ENCODE measurements at regions not wholly inside any gene's neighbourhood (a gene's known extent, or its start where the extent isn't known, plus 50 kb on each side); places are given as distances from the start of the nearest gene placed in this dataset.

GRCh38 chr10:33487014-33487776 lies 152.7 kb upstream of the NRP1 start:
- no peaks in the 10 kb centered on the region for H3K9me3 ChIP-seq (ENCODE audit: control insufficient read depth in 2 of 3, low read length in 3 of 3)
- H3K4me3 ChIP-seq (ENCODE audit: low read length): peak overlapping the region; percentile 18
- no peaks in the 10 kb centered on the region for H3K4me1 ChIP-seq (ENCODE audit: control insufficient read depth in 2 of 2, insufficient read depth in 2 of 2, low read length in 2 of 2)
- ChIA-PET CTCF (no interaction called here), POLR2A (no interaction called here)
- peak in 1 of 9 donors; percentile 3 for DNase-seq
- H3K36me3 ChIP-seq (ENCODE audit: control insufficient read depth in 2 of 3, insufficient read depth in 3 of 3, low read length in 3 of 3): no peaks in the 10 kb centered on the region
- H3K27ac ChIP-seq (ENCODE audit: low read depth, low read length): no peak overlapping the region
- H3K27ac Mint-ChIP-seq: peak overlapping the region in 4 of 9 donors; percentile 12 to 69 (median 36)
- H3K27me3 ChIP-seq (ENCODE audit: control insufficient read depth in 2 of 2, insufficient read depth in 2 of 2, low read length in 2 of 2): no peaks in the 10 kb centered on the region
- H3K4me1 Mint-ChIP-seq: peaks cover 4 to 20% (median 13%) of the 10 kb centered on the region in 7 donors
- intact Hi-C loops (cut with micrococcal nuclease): no loop called here
- H3K36me3 Mint-ChIP-seq: peaks cover 0 to 2% (median 0%) of the 10 kb centered on the region in 5 donors
- no peak for ATAC-seq
- H3K9me3 Mint-ChIP-seq: peaks cover 0 to 6% (median 0%) of the 10 kb centered on the region in 11 donors
- H3K27me3 Mint-ChIP-seq: peaks cover 0 to 4% (median 0%) of the 10 kb centered on the region in 5 donors
- H3K4me3 Mint-ChIP-seq: peak overlapping the region in 7 of 10 donors; percentile 45 to 72 (median 46)

- ATAC-seq (no peak), DNase-seq (no peak)
- Histone ChIP-seq H3K4me3 (ENCODE audit: low read length) (no peak overlapping the region), H3K27ac (ENCODE audit: low read depth, low read length) (no peak overlapping the region), H3K36me3 (ENCODE audit: control insufficient read depth in 2 of 3, insufficient read depth in 3 of 3, low read length in 3 of 3) (no peaks in the 10 kb centered on the region), H3K9me3 (ENCODE audit: control insufficient read depth in 2 of 3, low read length in 3 of 3) (no peaks in the 10 kb centered on the region), H3K27me3 (ENCODE audit: control insufficient read depth in 2 of 2, insufficient read depth in 2 of 2, low read length in 2 of 2) (no peaks in the 10 kb centered on the region), H3K4me1 (ENCODE audit: control insufficient read depth in 2 of 2, insufficient read depth in 2 of 2, low read length in 2 of 2) (no peaks in the 10 kb centered on the region)
- H3K27ac Mint-ChIP-seq: no peak overlapping the region
- H3K36me3 Mint-ChIP-seq: peaks cover 0 to 2% (median 0%) of the 10 kb centered on the region in 5 donors
- peak overlapping the region in 2 of 10 donors; percentile 8 to 10 for H3K4me3 Mint-ChIP-seq
- H3K9me3 Mint-ChIP-seq: peaks cover 0 to 6% (median 0%) of the 10 kb centered on the region in 11 donors
- intact Hi-C loops (cut with micrococcal nuclease): no loop called here
- POLR2A ChIA-PET: interaction anchor here (0.6 kb wide), 1 partner anchor 10 kb away, joined by 3 read pairs; no protein-coding TSS in a partner anchor
- CTCF ChIA-PET: no interaction called here
- H3K4me1 Mint-ChIP-seq: peaks cover 4 to 20% (median 13%) of the 10 kb centered on the region in 7 donors
- H3K27me3 Mint-ChIP-seq: peaks cover 0 to 4% (median 0%) of the 10 kb centered on the region in 5 donors
Observed at GRCh38 chr10:33485276-33485675, 150.8 kb upstream of the NRP1 start.

- DNase-seq (no peak), ATAC-seq (no peak)
- no peaks in the 10 kb centered on the region for H3K27me3 ChIP-seq (ENCODE audit: control insufficient read depth in 2 of 2, insufficient read depth in 2 of 2, low read length in 2 of 2)
- peaks cover 0 to 2% (median 0%) of the 10 kb centered on the region in 5 donors for H3K36me3 Mint-ChIP-seq
- no peaks in the 10 kb centered on the region for H3K9me3 ChIP-seq (ENCODE audit: control insufficient read depth in 2 of 3, low read length in 3 of 3)
- H3K4me1 Mint-ChIP-seq: peaks cover 4 to 20% (median 13%) of the 10 kb centered on the region in 7 donors
- no peak overlapping the region for H3K27ac ChIP-seq (ENCODE audit: low read depth, low read length)
- intact Hi-C loops (cut with micrococcal nuclease): no loop called here
- H3K27me3 Mint-ChIP-seq: peaks cover 0 to 4% (median 0%) of the 10 kb centered on the region in 5 donors
- H3K27ac Mint-ChIP-seq: no peak overlapping the region
- no peaks in the 10 kb centered on the region for H3K4me1 ChIP-seq (ENCODE audit: control insufficient read depth in 2 of 2, insufficient read depth in 2 of 2, low read length in 2 of 2)
- H3K9me3 Mint-ChIP-seq: peaks cover 0 to 6% (median 0%) of the 10 kb centered on the region in 11 donors
- ChIA-PET CTCF (no interaction called here), POLR2A (interaction anchor here (0.6 kb wide), 1 partner anchor 11 kb away, joined by 3 read pairs; no protein-coding TSS in a partner anchor)
- H3K4me3 ChIP-seq (ENCODE audit: low read length): no peak overlapping the region
- no peak overlapping the region for H3K4me3 Mint-ChIP-seq
- no peaks in the 10 kb centered on the region for H3K36me3 ChIP-seq (ENCODE audit: control insufficient read depth in 2 of 3, insufficient read depth in 3 of 3, low read length in 3 of 3)
Observed at GRCh38 chr10:33484787-33485186, 150.3 kb upstream of the NRP1 start.

- ATAC-seq (no peak), DNase-seq (no peak)
- no peaks in the 10 kb centered on the region for H3K27me3 ChIP-seq (ENCODE audit: control insufficient read depth in 2 of 2, insufficient read depth in 2 of 2, low read length in 2 of 2)
- H3K4me1 ChIP-seq (ENCODE audit: control insufficient read depth in 2 of 2, insufficient read depth in 2 of 2, low read length in 2 of 2): no peaks in the 10 kb centered on the region
- no peak overlapping the region for H3K4me3 ChIP-seq (ENCODE audit: low read length)
- peaks cover 4 to 20% (median 13%) of the 10 kb centered on the region in 7 donors for H3K4me1 Mint-ChIP-seq
- H3K9me3 Mint-ChIP-seq: peaks cover 0 to 6% (median 0%) of the 10 kb centered on the region in 11 donors
- H3K4me3 Mint-ChIP-seq: no peak overlapping the region
- H3K27ac Mint-ChIP-seq: no peak overlapping the region
- ChIA-PET POLR2A (no interaction called here), CTCF (no interaction called here)
- no peak overlapping the region for H3K27ac ChIP-seq (ENCODE audit: low read depth, low read length)
- intact Hi-C loops (cut with micrococcal nuclease): no loop called here
- H3K9me3 ChIP-seq (ENCODE audit: control insufficient read depth in 2 of 3, low read length in 3 of 3): no peaks in the 10 kb centered on the region
- no peaks in the 10 kb centered on the region for H3K36me3 ChIP-seq (ENCODE audit: control insufficient read depth in 2 of 3, insufficient read depth in 3 of 3, low read length in 3 of 3)
- H3K27me3 Mint-ChIP-seq: peaks cover 0 to 4% (median 0%) of the 10 kb centered on the region in 5 donors
- H3K36me3 Mint-ChIP-seq: peaks cover 0 to 2% (median 0%) of the 10 kb centered on the region in 5 donors
Observed at GRCh38 chr10:33483816-33484190, 149.3 kb upstream of the NRP1 start.

- Histone ChIP-seq H3K27me3 (ENCODE audit: control insufficient read depth in 2 of 2, insufficient read depth in 2 of 2, low read length in 2 of 2) (no peaks in the 10 kb centered on the region), H3K4me1 (ENCODE audit: control insufficient read depth in 2 of 2, insufficient read depth in 2 of 2, low read length in 2 of 2) (no peaks in the 10 kb centered on the region), H3K36me3 (ENCODE audit: control insufficient read depth in 2 of 3, insufficient read depth in 3 of 3, low read length in 3 of 3) (no peaks in the 10 kb centered on the region), H3K9me3 (ENCODE audit: control insufficient read depth in 2 of 3, low read length in 3 of 3) (no peaks in the 10 kb centered on the region), H3K4me3 (ENCODE audit: low read length) (no peak overlapping the region), H3K27ac (ENCODE audit: low read depth, low read length) (no peak overlapping the region)
- ChIA-PET CTCF (no interaction called here), POLR2A (interaction anchor here (0.5 kb wide), 1 partner anchor 134 kb away, joined by 3 read pairs; no protein-coding TSS in a partner anchor)
- Mint-ChIP-seq H3K36me3 (peaks cover 0 to 2% (median 0%) of the 10 kb centered on the region in 5 donors), H3K9me3 (peaks cover 0 to 6% (median 0%) of the 10 kb centered on the region in 11 donors), H3K27me3 (peaks cover 0 to 4% (median 0%) of the 10 kb centered on the region in 5 donors), H3K4me1 (peaks cover 4 to 20% (median 13%) of the 10 kb centered on the region in 7 donors), H3K4me3 (no peak overlapping the region), H3K27ac (no peak overlapping the region)
- DNase-seq: no peak
- no peak for ATAC-seq
- intact Hi-C loops (cut with micrococcal nuclease): no loop called here
Observed at GRCh38 chr10:33483124-33483815, 148.8 kb upstream of the NRP1 start.

GRCh38 chr10:33482486-33482885 lies 148.0 kb upstream of the NRP1 start:
- Histone ChIP-seq H3K4me1 (ENCODE audit: control insufficient read depth in 2 of 2, insufficient read depth in 2 of 2, low read length in 2 of 2) (no peaks in the 10 kb centered on the region), H3K9me3 (ENCODE audit: control insufficient read depth in 2 of 3, low read length in 3 of 3) (no peaks in the 10 kb centered on the region), H3K4me3 (ENCODE audit: low read length) (no peak overlapping the region), H3K27ac (ENCODE audit: low read depth, low read length) (no peak overlapping the region), H3K27me3 (ENCODE audit: control insufficient read depth in 2 of 2, insufficient read depth in 2 of 2, low read length in 2 of 2) (no peaks in the 10 kb centered on the region), H3K36me3 (ENCODE audit: control insufficient read depth in 2 of 3, insufficient read depth in 3 of 3, low read length in 3 of 3) (no peaks in the 10 kb centered on the region)
- peaks cover 0 to 6% (median 0%) of the 10 kb centered on the region in 11 donors for H3K9me3 Mint-ChIP-seq
- POLR2A ChIA-PET: no interaction called here
- H3K4me3 Mint-ChIP-seq: no peak overlapping the region
- H3K36me3 Mint-ChIP-seq: peaks cover 0 to 2% (median 0%) of the 10 kb centered on the region in 5 donors
- peaks cover 4 to 20% (median 13%) of the 10 kb centered on the region in 7 donors for H3K4me1 Mint-ChIP-seq
- no peak overlapping the region for H3K27ac Mint-ChIP-seq
- intact Hi-C loops (cut with micrococcal nuclease): no loop called here
- H3K27me3 Mint-ChIP-seq: peaks cover 0 to 4% (median 0%) of the 10 kb centered on the region in 5 donors
- DNase-seq (no peak), ATAC-seq (no peak)
- CTCF ChIA-PET: no interaction called here

Data from naive thymus-derived CD4-positive, alpha-beta T cell (primary cell).